CD1c-positive myeloid dendritic cell (primary cell): ENCODE measurements at regions not wholly inside any gene's neighbourhood (a gene's known extent, or its start where the extent isn't known, plus 50 kb on each side); places are given as distances from the start of the nearest gene placed in this dataset.

ENCODE experiments used
- DNase-seq: peaks from one replicate; pipeline ENCODE4 v3.0.0-alpha.2; 2016; ENCODE audit errors: extremely low spot score

DNA sequence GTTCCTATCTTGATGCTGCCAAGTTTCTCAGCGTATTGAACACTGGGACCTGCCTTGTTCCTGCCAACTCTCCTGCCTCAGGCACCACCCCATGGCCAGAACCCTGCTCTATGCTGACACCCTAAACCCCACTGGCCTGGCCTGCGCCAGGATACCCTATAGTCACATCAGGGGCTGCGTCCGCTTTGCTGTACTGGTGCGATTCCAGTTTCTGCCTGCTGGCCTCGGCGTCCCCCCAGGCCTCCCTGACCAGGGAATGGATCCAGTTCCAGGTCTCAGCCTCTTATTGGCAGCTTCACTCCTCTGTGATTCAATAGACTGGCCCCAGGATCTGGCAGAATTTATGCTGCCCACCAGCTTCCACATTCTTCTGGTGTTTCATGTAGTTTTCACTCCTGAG is 55.0 kb downstream of the GPR6 start:
- DNase-seq = no peak

GRCh38 chr6:110033749-110034666 is 55.9 kb downstream of the GPR6 start:
- no peak for DNase-seq

DNA sequence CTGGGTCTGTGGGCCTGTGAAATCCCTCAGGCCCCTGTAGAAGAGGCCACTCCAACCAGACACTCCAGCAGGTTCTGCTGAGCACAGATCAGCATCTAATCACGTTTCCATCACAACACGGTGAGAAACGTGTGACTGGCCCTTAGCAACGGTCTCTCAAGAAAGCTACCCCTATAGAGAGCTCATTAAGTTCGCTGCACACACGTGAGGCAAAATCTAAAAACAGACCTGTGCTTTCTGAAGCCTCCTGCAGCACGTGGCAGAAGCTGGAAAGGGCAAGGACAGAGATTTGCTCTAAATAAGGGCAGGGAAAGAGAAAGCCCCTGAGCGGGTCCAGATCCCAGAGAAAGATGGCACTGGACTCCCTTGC is 56.5 kb downstream of the GPR6 start:
- no peak for DNase-seq

GRCh38 chr6:110035321-110035720 is 57.2 kb downstream of the GPR6 start:
- no peak for DNase-seq

DNA sequence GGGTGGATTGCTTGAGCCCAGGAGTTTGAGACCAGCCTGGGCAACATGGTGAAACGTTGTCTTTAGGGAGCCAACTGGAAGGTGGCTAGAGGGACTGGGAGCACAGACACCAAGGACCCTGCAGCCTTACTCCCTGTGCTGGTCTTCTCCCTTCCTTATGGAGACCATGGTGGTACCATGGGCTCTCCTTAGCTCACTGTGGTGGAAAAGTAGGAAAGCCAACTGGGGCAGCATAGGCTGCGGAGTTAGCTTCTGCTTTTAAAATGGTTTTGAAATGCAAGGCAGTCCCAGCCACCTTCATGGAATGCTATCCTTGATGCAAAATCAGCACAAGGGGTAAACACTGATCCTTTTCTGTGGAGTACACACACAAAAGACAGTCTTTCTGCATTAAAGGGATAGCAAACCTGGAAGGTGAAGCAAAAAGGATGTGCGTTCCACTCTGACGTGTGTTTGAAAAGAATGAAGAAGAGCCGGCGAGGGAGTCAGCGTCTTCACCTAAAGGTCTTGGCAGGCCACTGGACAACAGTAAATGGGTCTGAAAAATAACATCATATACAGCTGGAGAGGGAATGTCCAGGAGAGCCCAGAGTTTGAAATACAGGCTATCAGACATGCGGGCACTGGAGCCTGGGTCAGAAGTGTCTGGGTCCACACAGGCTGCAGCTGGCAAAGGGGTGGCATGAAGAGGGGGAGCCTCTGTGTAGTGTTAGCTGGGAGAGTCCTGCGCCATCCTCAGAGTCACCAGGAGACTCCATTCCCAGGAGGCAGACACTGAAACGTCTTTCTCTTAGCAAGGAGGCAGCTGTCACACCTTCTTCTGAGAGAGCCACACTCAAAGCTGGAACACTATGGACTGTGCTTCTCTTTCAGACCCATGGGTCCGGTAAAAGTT is 58.5 kb downstream of the GPR6 start:
- no peak for DNase-seq

DNA sequence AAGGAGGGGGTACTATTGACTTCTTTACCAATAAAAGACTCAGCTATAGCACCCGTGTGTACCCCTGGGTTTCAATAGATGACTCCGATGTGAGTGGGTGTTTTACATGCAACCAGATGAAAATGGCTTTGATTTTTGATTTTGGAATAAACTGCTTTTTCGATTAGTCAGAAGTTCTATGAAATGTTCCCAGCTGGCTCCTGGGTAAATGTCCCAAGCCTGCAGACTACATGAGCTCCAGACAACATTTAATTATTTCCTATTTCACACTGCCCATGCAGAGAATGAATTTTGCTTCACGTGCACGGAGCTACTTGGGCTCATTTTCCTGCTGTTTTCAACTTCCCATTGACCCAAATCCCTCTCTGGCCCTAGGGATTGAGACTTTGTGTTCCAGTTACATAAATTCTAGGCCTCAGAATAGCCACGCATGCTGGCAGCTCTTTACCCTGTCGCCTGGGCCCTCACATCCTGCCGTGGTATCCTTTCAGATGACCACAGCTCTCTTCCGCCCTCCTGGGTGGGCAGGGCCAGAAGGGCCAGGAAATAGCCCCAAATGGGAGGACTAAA is 59.7 kb downstream of the GPR6 start:
- no peak for DNase-seq

GRCh38 chr6:110039364-110039980 is 61.4 kb downstream of the GPR6 start:
- DNase-seq = peak; percentile 89

DNA sequence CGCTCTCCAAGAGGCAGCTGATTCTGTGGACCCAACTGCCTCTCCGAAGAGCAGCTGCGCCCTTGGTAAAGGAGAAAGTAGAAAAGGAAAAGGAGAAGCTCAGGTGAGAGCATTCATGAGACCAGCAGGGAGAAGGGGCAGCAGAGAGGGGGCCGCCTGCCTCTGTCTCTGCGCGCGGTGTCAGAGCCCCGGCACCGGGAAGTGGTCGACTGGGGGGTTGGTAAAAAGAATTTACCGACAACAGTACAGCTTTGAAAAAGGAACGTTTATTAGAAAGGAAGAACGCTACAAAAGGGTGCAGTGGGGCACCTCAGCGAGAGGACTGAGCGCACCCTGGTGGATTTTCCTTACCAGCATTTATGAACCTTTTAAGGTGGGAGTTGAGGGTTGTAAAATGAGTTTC is 61.9 kb downstream of the GPR6 start:
- DNase-seq = peak; percentile 20

DNA sequence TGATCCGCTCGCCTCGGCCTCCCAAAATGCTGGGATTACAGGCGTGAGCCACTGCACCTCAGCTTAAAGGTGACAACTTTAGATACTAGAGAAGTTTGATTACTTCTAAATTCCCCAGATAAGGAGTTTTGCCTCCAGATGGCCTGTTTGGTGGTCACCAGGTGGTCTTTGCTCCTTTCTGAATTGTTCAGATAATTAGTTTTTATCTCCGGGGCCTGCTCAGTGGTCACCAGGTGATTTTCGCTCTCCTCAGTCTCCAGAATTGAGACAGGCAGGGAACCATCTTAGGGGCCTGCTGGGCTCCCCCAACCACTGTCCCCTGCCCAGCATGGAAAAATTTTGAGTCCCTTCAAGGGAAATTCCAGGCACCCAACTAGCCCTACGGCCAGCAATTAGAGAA is 62.6 kb downstream of the GPR6 start:
- no peak for DNase-seq

DNA sequence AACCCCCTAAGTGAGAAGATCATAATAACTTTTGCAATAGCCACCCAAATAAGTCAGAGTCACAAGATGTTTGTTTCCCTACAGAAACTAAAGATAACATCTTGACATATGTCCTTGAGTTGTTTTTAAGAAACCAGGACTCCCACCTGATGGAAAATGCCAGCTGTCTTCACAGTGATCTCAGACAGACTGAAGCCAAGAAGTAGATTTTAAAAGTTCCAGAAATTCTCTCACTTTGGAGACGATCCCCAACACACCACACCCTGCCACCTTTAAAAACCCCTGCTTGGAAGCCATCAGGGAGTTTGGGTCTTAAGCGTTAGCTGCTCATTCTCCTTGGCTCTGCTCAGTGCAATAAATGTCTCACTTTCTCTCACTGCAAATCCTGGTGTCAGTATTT is 63.0 kb downstream of the GPR6 start:
- no peak for DNase-seq

DNA sequence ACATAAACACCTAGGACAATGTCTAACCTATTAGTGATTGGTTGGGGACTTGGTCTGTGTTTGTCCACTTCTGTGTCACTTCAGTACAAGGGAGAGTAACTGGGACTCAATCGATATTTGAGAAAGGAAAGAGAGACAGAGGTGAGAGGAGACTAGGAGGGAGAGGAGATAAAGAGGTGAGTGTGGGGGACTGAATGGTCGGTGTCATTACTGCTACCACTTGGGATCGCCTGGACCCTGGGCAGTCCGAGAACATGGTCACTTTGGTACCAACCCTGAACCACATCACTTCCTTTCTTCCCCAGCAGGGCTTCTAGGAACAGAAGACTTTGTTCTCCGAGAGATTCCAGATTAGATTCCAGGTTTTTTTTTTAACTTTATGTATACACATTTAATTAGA is 63.7 kb downstream of the GPR6 start:
- DNase-seq = no peak

DNA sequence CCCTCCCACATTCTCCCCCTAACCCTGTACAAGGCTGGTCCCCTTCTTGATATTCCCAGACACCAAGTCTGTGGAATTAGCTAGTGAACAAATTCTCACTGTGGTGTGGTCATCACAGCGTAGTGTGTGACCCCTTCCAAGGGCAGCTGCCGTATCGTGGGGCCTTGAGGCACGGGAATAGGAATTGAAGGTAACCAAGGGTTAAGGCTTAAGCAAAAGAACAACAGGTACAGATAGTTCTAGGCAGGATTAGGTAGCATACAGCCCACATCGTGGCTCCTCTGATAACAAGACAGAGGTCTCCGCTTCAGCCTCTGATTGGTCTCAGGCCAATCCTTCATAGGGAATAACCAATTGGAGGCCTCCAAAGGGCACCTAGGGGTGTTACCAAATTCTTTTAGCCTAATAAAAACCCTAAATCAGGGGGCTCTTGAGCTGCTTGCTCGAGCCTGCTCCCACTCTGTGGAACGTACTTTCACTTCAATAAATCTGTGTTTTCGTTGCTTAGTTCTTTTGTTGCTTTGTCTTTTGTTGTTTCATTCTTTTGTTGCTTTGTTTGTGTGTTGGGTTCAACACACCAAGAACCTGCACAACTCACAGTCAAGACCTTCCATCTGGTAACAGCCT is 64.7 kb downstream of the GPR6 start:
- DNase-seq = no peak

DNA sequence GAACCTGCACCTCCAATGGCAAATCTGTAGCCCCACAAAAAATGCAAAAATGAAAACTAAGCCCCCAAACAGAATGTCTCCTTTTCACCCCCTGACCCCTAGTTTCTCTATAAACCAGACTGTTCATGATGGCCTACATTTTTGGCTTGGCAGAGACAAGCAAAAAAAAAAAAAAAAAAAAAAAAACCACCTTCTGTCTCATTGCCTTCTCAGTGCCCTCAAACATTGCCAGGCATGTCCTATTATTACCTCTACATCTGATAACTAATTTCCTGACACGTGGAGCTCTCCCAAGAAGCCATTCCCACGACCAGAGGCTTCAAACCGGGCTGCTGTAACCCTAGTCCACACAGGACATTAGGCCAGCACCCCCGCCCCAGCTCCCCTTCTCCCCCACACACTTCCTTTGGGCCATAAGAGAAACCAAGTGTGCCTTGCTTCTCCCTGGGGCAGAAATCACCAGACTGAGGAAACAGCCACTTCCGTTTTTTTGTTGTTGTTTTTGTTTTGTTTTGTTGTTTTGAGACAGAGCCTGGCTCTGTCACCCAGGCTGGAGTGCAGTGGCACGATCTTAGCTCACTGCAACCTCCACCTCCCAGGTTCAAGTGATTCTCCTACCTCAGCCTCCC is 65.4 kb downstream of the GPR6 start:
- DNase-seq = peak; percentile 66

DNA sequence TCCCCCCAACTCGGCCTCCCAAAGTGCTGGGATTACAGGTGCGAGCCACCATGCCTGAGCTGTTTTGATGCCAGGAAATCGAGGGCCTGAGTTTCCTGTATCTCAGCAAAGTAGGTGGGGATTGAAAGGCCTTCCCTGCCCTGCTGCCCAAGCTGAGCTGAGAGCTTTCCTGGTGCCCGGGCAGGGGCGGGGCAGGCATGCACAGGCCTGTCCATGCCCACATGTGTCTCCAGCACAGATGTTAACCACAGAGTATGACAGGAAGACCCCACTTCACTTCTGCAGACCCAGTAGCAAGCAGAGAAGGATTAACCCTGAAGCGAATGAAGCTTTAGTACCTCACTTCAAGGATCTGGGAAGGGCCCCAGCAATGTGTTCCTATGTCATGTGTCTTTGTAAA is 66.0 kb downstream of the GPR6 start:
- DNase-seq = no peak

GRCh38 chr6:110044622-110045021 is 66.5 kb downstream of the GPR6 start:
- DNase-seq = no peak

DNA sequence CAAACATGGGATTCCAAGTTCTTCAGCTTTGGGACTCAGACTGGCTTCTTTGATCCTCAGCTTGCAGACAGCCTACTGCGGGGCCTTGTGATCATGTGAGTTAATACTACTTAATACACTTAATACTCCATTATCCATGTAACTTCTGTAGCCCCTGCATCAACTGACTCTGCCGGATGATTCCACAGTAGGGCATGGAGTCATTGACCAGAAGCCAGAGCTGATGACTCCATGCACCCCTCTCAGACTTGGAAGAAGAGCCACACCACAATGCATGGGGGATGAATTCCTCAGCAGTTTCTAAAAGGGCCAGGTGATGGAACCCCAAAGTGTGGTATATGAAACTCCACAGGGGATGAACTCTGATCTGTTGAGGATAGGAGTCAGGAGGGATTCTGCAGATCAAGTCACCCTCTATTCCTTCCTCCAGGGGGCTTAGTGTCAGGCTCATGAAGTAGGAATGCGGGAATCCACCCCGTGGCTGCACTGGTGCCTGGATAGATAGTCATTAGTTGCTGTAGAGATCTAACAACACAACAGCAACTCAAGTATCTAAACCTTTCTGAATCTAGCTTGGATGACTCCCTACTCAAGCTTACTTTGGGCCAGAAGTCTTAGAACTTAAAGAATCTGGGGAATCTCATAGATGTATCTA is 70.2 kb downstream of the GPR6 start:
- no peak for DNase-seq

- no peak for DNase-seq
Observed at GRCh38 chr6:110049696-110050439, 71.8 kb downstream of the GPR6 start.
